Spleen (tissue), 11 donors: ENCODE measurements at regions not wholly inside any gene's neighbourhood (a gene's known extent, or its start where the extent isn't known, plus 50 kb on each side); places are given as distances from the start of the nearest gene placed in this dataset.
"Not testable (repeated sequence)": the region's sequence is repeated elsewhere in the genome, so short reads cannot be mapped to it uniquely, and the experiment has no call there.

Experiments used
- DNase-seq: peaks from one replicate; pipeline ENCODE4 v3.0.0-alpha.2; 2020
- H3K27ac ChIP-seq, 8 donors: fragments of 200-600 bp; sonication (generic) in 7 of 8; 1 replicate in 4 of 8; 2 replicates in 4 of 8; pipeline versions ENCODE4 v1.5.0 to v1.8.0; 2016 to 2021; ENCODE audit warnings: inconsistent platforms in 4 of 8, mild to moderate bottlenecking in 4 of 8, moderate library complexity in 1 of 8
- H3K27me3 ChIP-seq, 7 donors: fragments of 200-600 bp; sonication (generic) in 6 of 7; replicated peaks in 1 of 7; 1 replicate in 4 of 7; 2 replicates in 3 of 7; pipeline versions ENCODE4 v1.5.0 to v1.8.0; 2016 to 2021; ENCODE audit warnings: inconsistent platforms in 3 of 7, mild to moderate bottlenecking in 1 of 7
- H3K36me3 ChIP-seq, 6 donors: fragments of 200-600 bp; sonication (generic) in 5 of 6; 1 replicate in 4 of 6; 2 replicates in 2 of 6; pipeline versions ENCODE4 v1.5.0 to v1.8.0; 2016 to 2021; ENCODE audit warnings: inconsistent platforms in 2 of 6
- H3K4me1 ChIP-seq, 6 donors: fragments of 200-600 bp; sonication (generic) in 5 of 6; 1 replicate in 3 of 6; 2 replicates in 3 of 6; pipeline versions ENCODE4 v1.5.0 to v1.8.0; 2016 to 2021; ENCODE audit warnings: inconsistent platforms in 3 of 6
- H3K4me3 ChIP-seq, 8 donors: fragments of 200-600 bp; sonication (generic) in 7 of 8; 1 replicate in 4 of 8; 2 replicates in 4 of 8; pipeline versions ENCODE4 v1.5.0 to v1.8.0; 2016 to 2021; ENCODE audit warnings: inconsistent platforms in 4 of 8, mild to moderate bottlenecking in 4 of 8, moderate library complexity in 2 of 8
- H3K9me3 ChIP-seq, 8 donors: fragments of 200-600 bp; sonication (generic) in 7 of 8; 1 replicate in 4 of 8; 2 replicates in 4 of 8; pipeline versions ENCODE4 v1.5.0 to v1.8.0; 2016 to 2021; ENCODE audit warnings: inconsistent platforms in 4 of 8
- CTCF ChIP-seq, 11 experiments: fragments of 200-600 bp in 7 of 11; fragments of 450-650 bp in 4 of 11; sonication (generic) in 4 of 11; IDR thresholded peaks in 8 of 11; conservative IDR thresholded peaks in 3 of 11; 1 replicate in 7 of 11; 2 replicates in 4 of 11; pipeline versions ENCODE4 v1.4.0 to v1.8.0; 2016 to 2021; ENCODE audit warnings: antibody characterized with exemption in 11 of 11, inconsistent platforms in 4 of 11, mild to moderate bottlenecking in 1 of 11
- POLR2A ChIP-seq, 3 donors: fragments of 450-650 bp; IDR thresholded peaks; one replicate each; pipeline ENCODE4 v1.5.1; 2017; ENCODE audit warnings: antibody characterized with exemption in 3 of 3, mild to moderate bottlenecking in 1 of 3
- POLR2AphosphoS5 ChIP-seq, 3 donors: sonication (generic); formaldehyde crosslinking; IDR thresholded peaks; one replicate each; pipeline ENCODE4 v1.5.1; 2017; ENCODE audit warnings: antibody characterized with exemption in 3 of 3
- WGBS, 5 donors: extraction: QIAGEN DNeasy Blood & Tissue Kit in 3 of 5; methylation state at CpG; one replicate each; pipeline versions ENCODE4 v1.1.5 to v1.1.7; 2013 to 2018; 5-methylcytosine and 5-hydroxymethylcytosine counted together
- intact Hi-C: fragments of 100-400 bp; cut with DNase I; formaldehyde crosslinking; loops from one replicate; pipeline ENCODE4 v1.15.0; 2023; ENCODE audit warnings: low total_unique reads
- donor health status: healthy with polysubstance abuse.
- donor health status: DM: no; HTN: no; CAD: no; lungs with moderate emphysema.
- donor health status: DM: no; HTN: no; CAD: no.
- donor health status: Bipolar disorder and iron deficiency.
- donor health status: healthy.
- donor health status: DM: no; HTN: no; CAD: no.
- donor health status: DM: yes; HTN: yes; CAD: no.

DNA sequence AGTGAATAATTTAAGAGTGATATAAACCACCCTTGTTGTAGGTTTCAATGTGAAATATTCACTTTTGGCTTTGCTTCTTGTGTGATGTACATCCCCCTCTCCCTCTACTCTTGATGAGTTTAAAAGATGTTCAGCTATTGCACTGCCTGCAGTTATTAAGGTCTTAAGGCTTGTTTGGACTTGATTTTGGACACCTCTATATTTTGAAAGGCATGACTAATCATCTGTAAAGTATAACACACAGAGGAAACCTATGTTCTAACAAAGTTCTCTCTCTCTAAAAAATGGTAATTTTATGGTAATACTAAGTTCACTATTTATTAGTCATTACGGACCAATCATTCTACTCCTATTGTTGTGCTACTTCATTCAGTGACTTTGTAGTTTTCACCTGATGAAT is 1719.9 kb downstream of the GRIK2 start:
- H3K27ac ChIP-seq = no peak overlapping the region
- no peaks in the 10 kb centered on the region for H3K36me3 ChIP-seq
- no peaks in the 10 kb centered on the region for H3K4me1 ChIP-seq
- no peaks in the 10 kb centered on the region for H3K27me3 ChIP-seq
- no peak for DNase-seq
- intact Hi-C loops = no loop called here
- WGBS, 5 donors = 89 to 94% (median 90%) methylated on average over 1 of the region's 1 CpG
- H3K9me3 ChIP-seq = peaks cover 0 to 3% (median 0%) of the 10 kb centered on the region in 8 donors
- H3K4me3 ChIP-seq = no peak overlapping the region
- TF ChIP-seq POLR2AphosphoS5 (IDR thresholded peaks at IDR 0.05) (no peak), CTCF (IDR thresholded peaks at IDR 0.05 in 8 of 11, conservative IDR thresholded peaks at IDR 0.05 in 3 of 11) (no peak), POLR2A (IDR thresholded peaks at IDR 0.05) (no peak)

DNA sequence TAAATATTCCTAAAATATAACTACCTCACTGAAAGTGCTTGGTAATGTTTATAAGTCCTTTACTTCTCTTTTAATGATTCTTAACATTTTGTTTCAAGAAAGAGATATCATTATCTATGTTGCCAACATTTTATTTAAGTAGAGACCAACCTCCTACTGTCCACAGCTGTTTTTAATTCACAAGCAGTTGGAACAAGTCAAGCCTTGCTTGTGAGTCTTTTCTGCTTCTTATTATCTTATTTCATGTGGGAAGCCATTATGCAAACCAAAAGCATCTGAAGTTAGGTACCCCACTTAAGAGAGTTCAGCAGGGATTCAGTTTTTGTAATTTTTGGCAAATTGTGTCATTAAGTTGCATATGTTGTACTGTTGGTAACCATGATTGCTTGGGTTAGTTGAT is 1714.5 kb downstream of the GRIK2 start:
- Histone ChIP-seq H3K27ac (no peak overlapping the region), H3K27me3 (no peaks in the 10 kb centered on the region), H3K9me3 (peaks cover 0 to 3% (median 0%) of the 10 kb centered on the region in 8 donors), H3K4me3 (no peak overlapping the region), H3K4me1 (no peaks in the 10 kb centered on the region), H3K36me3 (no peaks in the 10 kb centered on the region)
- intact Hi-C loops = no loop called here
- TF ChIP-seq POLR2A (IDR thresholded peaks at IDR 0.05) (no peak), CTCF (IDR thresholded peaks at IDR 0.05 in 8 of 11, conservative IDR thresholded peaks at IDR 0.05 in 3 of 11) (no peak), POLR2AphosphoS5 (IDR thresholded peaks at IDR 0.05) (no peak)
- DNase-seq = no peak

- H3K36me3 ChIP-seq = no peaks in the 10 kb centered on the region
- no peaks in the 10 kb centered on the region for H3K27me3 ChIP-seq
- no peak for DNase-seq
- peaks cover 0 to 7% (median 0%) of the 10 kb centered on the region in 8 donors for H3K9me3 ChIP-seq
- intact Hi-C loops = no loop called here
- no peaks in the 10 kb centered on the region for H3K4me1 ChIP-seq
- TF ChIP-seq POLR2A (IDR thresholded peaks at IDR 0.05) (no peak), CTCF (IDR thresholded peaks at IDR 0.05 in 8 of 11, conservative IDR thresholded peaks at IDR 0.05 in 3 of 11) (no peak), POLR2AphosphoS5 (IDR thresholded peaks at IDR 0.05) (no peak)
- WGBS, 5 donors = 44 to 59% (median 50%) methylated on average over 2 of the region's 2 CpGs
- no peak overlapping the region for H3K27ac ChIP-seq
- H3K4me3 ChIP-seq = no peak overlapping the region
Observed at GRCh38 chr6:103105686-103106085, 1712.2 kb downstream of the GRIK2 start.

GRCh38 chr6:103101267-103101666 is 1707.8 kb downstream of the GRIK2 start:
- intact Hi-C loops = no loop called here
- Histone ChIP-seq H3K4me3 (no peak overlapping the region), H3K27me3 (no peaks in the 10 kb centered on the region), H3K36me3 (no peaks in the 10 kb centered on the region), H3K4me1 (no peaks in the 10 kb centered on the region), H3K9me3 (peaks cover 0 to 19% (median 5%) of the 10 kb centered on the region in 8 donors), H3K27ac (no peak overlapping the region)
- no peak for TF ChIP-seq CTCF (IDR thresholded peaks at IDR 0.05 in 8 of 11, conservative IDR thresholded peaks at IDR 0.05 in 3 of 11)
- TF ChIP-seq POLR2A (IDR thresholded peaks at IDR 0.05) = no peak
- no peak for TF ChIP-seq POLR2AphosphoS5 (IDR thresholded peaks at IDR 0.05)
- 87 to 97% (median 94%) methylated on average over 1 of the region's 1 CpG for WGBS, 5 donors
- DNase-seq = no peak

DNA sequence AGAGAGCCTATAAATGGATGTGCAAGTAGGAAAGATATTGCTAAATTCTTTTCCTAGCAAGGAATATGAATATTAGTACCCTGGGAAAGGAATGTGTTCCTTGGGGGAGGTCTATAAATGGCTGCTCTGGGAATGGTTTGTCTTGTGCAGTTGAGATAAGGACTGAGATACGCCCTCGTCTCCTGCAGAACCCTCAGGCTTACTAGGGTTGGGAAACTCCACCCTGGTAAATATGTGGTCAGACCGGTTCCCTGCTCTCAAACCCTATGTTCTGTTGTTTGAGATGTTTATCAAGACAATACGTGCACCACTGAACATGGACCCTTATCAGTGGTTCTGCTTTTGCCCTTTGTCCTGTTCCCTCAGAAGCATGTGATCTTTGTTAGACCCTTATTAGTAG is 1698.9 kb downstream of the GRIK2 start:
- DNase-seq, intact Hi-C loops, H3K27ac ChIP-seq, H3K36me3 ChIP-seq, H3K4me1 ChIP-seq, H3K4me3 ChIP-seq, H3K27me3 ChIP-seq: not testable (repeated sequence)
- H3K9me3 ChIP-seq = peaks cover 0 to 40% (median 23%) of the 10 kb centered on the region in 8 donors
- WGBS, 5 donors = 74 to 92% (median 86%) methylated on average over 4 of the region's 4 CpGs
